ENCODE measurements at regions not wholly inside any gene's neighbourhood (a gene's known extent, or its start where the extent isn't known, plus 50 kb on each side); places are given as distances from the start of the nearest gene placed in this dataset.

DNA sequence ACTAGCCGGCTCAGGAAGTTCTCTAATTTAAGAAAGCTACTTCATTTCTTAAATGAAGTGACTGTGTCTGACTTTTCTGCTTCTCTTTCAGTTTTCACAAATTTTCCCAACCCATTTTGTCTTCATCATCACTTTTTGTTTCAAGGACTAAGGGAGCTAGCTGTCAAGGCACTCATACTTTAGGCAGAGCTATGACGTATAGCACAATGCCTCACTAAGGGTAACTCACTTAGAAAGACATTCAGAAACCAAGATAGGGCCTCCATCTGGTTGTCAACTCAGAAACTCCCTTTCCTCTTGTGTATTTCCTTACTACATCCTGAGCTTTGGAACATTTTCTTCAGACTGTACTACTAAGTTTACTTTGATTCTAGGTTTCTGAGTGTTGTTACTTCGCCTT is 397.9 kb downstream of the TOX3 start:
- H3K27ac ChIP-seq (ENCODE audit: insufficient read depth in 1 of 2, low read depth in 1 of 2, low read length in 2 of 2, poor library complexity in 1 of 2, severe bottlenecking in 2 of 2): no peak overlapping the region
- 69% methylated on average over 2 of the region's 3 CpGs for WGBS (ENCODE audit: insufficient coverage)
- H3K4me3 ChIP-seq (ENCODE audit: control insufficient read depth in 1 of 7, extremely low read depth in 1 of 7, insufficient read depth in 4 of 7, low read depth in 2 of 7, low read length in 6 of 7): no peak overlapping the region
- H3K36me3 ChIP-seq (ENCODE audit: control insufficient read depth in 4 of 4, insufficient read depth in 4 of 4, low read length in 3 of 4): no peaks in the 10 kb centered on the region
- ChIA-PET POLR2A (interaction anchor here (0.6 kb wide), 1 partner anchor 892 kb away, joined by 3 read pairs; no protein-coding TSS in a partner anchor), CTCF (no interaction called here)
- peaks cover 0 to 2% (median 0%) of the 10 kb centered on the region in 5 experiments for H3K9me3 ChIP-seq (ENCODE audit: control extremely low read depth in 1 of 5, control insufficient read depth in 4 of 5, insufficient read depth in 2 of 5, low read depth in 1 of 5, low read length in 4 of 5)
- no peak for DNase-seq
- H3K4me1 ChIP-seq (ENCODE audit: control extremely low read depth in 1 of 4, control insufficient read depth in 4 of 4, insufficient read depth in 4 of 4, low read length in 3 of 4): no peaks in the 10 kb centered on the region
- H3K27me3 ChIP-seq (replicated peaks in 2 of 5; ENCODE audit: control insufficient read depth in 4 of 5, insufficient read depth in 5 of 5, low read length in 4 of 5): no peaks in the 10 kb centered on the region

DNA sequence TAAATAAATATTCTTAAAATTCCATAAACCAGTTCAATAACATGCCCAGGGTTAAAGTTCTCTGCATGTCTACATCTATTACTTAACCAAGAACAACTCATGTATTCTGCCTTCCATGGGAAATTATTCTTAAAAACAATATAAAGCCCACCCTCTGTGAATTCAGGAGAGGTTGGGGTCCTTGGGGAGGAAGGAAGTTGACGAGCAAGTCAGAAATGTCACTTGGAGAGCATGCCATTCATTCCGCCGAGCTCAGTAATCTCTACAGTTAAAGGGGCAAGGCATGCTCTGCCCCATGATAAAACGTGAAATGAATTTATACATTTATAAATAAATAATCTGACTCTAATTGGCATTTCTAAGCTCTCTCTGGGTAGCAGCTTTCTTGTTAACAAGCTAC is 405.1 kb downstream of the TOX3 start:
- H3K27ac ChIP-seq (ENCODE audit: insufficient read depth in 1 of 2, low read depth in 1 of 2, low read length in 2 of 2, poor library complexity in 1 of 2, severe bottlenecking in 2 of 2): no peak overlapping the region
- H3K27me3 ChIP-seq (replicated peaks in 2 of 5; ENCODE audit: control insufficient read depth in 4 of 5, insufficient read depth in 5 of 5, low read length in 4 of 5): no peaks in the 10 kb centered on the region
- H3K4me3 ChIP-seq (ENCODE audit: control insufficient read depth in 1 of 7, extremely low read depth in 1 of 7, insufficient read depth in 4 of 7, low read depth in 2 of 7, low read length in 6 of 7): no peak overlapping the region
- peaks cover 0 to 2% (median 0%) of the 10 kb centered on the region in 5 experiments for H3K9me3 ChIP-seq (ENCODE audit: control extremely low read depth in 1 of 5, control insufficient read depth in 4 of 5, insufficient read depth in 2 of 5, low read depth in 1 of 5, low read length in 4 of 5)
- ChIA-PET CTCF (no interaction called here), POLR2A (no interaction called here)
- no peak for DNase-seq
- no peaks in the 10 kb centered on the region for H3K4me1 ChIP-seq (ENCODE audit: control extremely low read depth in 1 of 4, control insufficient read depth in 4 of 4, insufficient read depth in 4 of 4, low read length in 3 of 4)
- no CpG with 5 or more reads among the region's 4 CpGs for WGBS (ENCODE audit: insufficient coverage)
- H3K36me3 ChIP-seq (ENCODE audit: control insufficient read depth in 4 of 4, insufficient read depth in 4 of 4, low read length in 3 of 4): no peaks in the 10 kb centered on the region

DNA sequence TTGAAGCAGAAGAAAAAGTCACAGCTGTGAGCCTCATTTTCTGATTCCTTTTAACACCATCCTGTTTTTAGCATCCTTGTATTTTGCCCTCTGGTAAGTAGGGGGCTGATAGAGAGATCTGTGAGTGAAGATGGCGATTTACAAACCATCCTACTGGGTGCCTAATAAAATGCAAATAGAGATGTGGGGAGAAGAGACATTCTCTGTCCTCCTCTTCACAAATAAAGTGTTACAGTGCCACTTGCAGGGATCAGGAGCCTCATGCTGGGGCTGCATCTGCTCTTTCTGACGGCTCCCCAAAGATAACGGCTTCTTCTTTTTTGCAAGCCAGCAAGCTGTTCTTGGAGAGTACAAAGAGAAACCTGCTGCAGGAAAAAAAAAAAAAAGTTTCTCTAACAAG is 418.6 kb downstream of the TOX3 start:
- CTCF ChIA-PET: no interaction called here
- Histone ChIP-seq H3K4me1 (ENCODE audit: control extremely low read depth in 1 of 4, control insufficient read depth in 4 of 4, insufficient read depth in 4 of 4, low read length in 3 of 4) (no peaks in the 10 kb centered on the region), H3K9me3 (ENCODE audit: control extremely low read depth in 1 of 5, control insufficient read depth in 4 of 5, insufficient read depth in 2 of 5, low read depth in 1 of 5, low read length in 4 of 5) (no peaks in the 10 kb centered on the region), H3K27ac (ENCODE audit: insufficient read depth in 1 of 2, low read depth in 1 of 2, low read length in 2 of 2, poor library complexity in 1 of 2, severe bottlenecking in 2 of 2) (no peak overlapping the region), H3K27me3 (replicated peaks in 2 of 5; ENCODE audit: control insufficient read depth in 4 of 5, insufficient read depth in 5 of 5, low read length in 4 of 5) (no peaks in the 10 kb centered on the region), H3K36me3 (ENCODE audit: control insufficient read depth in 4 of 4, insufficient read depth in 4 of 4, low read length in 3 of 4) (no peaks in the 10 kb centered on the region), H3K4me3 (ENCODE audit: control insufficient read depth in 1 of 7, extremely low read depth in 1 of 7, insufficient read depth in 4 of 7, low read depth in 2 of 7, low read length in 6 of 7) (no peak overlapping the region)
- 40% methylated on average over 3 of the region's 3 CpGs for WGBS (ENCODE audit: insufficient coverage)
- no peak for DNase-seq
- POLR2A ChIA-PET: no interaction called here

DNA sequence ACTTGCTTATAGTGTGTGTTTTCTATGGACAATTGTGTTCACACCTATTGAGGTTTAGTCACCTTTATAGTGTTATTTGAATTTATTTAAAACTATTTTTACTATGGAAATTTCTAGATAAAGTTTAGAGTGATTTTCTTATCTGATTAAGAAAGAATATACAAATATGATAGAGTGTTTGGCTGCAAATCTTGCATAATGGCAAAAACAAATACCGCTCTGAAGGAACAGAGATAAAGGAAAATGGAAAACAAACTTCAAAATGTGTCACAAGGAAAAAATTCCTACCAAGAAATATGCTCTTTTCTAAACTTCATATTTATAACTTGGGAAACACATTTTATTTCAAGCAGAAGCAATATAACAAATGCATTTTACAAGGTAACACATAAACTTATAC is 423.1 kb downstream of the TOX3 start:
- no CpG with 5 or more reads among the region's 1 CpG for WGBS (ENCODE audit: insufficient coverage)
- DNase-seq: no peak
- H3K36me3 ChIP-seq (ENCODE audit: control insufficient read depth in 4 of 4, insufficient read depth in 4 of 4, low read length in 3 of 4): no peaks in the 10 kb centered on the region
- ChIA-PET CTCF (no interaction called here), POLR2A (no interaction called here)
- H3K9me3 ChIP-seq (ENCODE audit: control extremely low read depth in 1 of 5, control insufficient read depth in 4 of 5, insufficient read depth in 2 of 5, low read depth in 1 of 5, low read length in 4 of 5): peaks cover 0 to 3% (median 0%) of the 10 kb centered on the region in 5 experiments
- H3K4me3 ChIP-seq (ENCODE audit: control insufficient read depth in 1 of 7, extremely low read depth in 1 of 7, insufficient read depth in 4 of 7, low read depth in 2 of 7, low read length in 6 of 7): no peak overlapping the region
- H3K4me1 ChIP-seq (ENCODE audit: control extremely low read depth in 1 of 4, control insufficient read depth in 4 of 4, insufficient read depth in 4 of 4, low read length in 3 of 4): no peaks in the 10 kb centered on the region
- no peaks in the 10 kb centered on the region for H3K27me3 ChIP-seq (replicated peaks in 2 of 5; ENCODE audit: control insufficient read depth in 4 of 5, insufficient read depth in 5 of 5, low read length in 4 of 5)
- H3K27ac ChIP-seq (ENCODE audit: insufficient read depth in 1 of 2, low read depth in 1 of 2, low read length in 2 of 2, poor library complexity in 1 of 2, severe bottlenecking in 2 of 2): no peak overlapping the region

DNA sequence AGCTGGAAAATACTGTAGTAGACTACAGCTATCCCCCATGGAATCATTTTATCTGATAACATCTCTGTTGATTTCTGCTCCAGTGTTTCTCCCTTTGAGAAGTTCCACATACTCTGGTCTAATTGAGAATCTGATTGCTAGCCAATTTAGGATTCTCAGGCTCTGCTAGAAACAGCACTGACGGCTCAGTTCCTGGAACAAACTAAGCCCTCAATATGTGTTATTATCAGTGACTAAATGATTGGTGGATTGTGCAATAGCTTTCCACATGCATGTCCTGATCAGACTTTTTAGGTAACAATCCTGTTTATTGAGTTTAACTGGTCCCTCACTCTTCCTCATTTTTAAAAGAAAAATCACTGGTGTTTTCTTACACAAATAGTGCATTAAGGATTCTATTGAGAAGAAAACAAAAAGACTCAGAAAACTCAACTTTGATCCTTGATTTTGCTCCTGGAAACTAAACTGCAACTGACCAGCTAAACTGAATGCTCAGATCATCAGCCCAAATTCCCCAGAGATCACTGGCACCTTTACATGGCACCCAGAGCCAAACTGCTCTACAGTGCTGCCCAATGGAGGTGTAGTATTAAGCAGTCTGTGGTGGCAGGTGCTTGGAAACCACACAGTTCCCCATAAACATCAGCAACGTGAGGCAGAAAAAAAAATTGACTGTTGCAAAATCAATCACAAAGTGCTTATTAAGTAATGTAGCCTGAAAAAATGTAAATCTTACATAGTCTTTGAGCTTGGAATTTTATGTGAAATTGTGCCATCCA is 423.7 kb downstream of the TOX3 start:
- Histone ChIP-seq H3K27me3 (replicated peaks in 2 of 5; ENCODE audit: control insufficient read depth in 4 of 5, insufficient read depth in 5 of 5, low read length in 4 of 5) (no peaks in the 10 kb centered on the region), H3K9me3 (ENCODE audit: control extremely low read depth in 1 of 5, control insufficient read depth in 4 of 5, insufficient read depth in 2 of 5, low read depth in 1 of 5, low read length in 4 of 5) (peaks cover 0 to 7% (median 0%) of the 10 kb centered on the region in 5 experiments), H3K27ac (ENCODE audit: insufficient read depth in 1 of 2, low read depth in 1 of 2, low read length in 2 of 2, poor library complexity in 1 of 2, severe bottlenecking in 2 of 2) (no peak overlapping the region), H3K4me3 (ENCODE audit: control insufficient read depth in 1 of 7, extremely low read depth in 1 of 7, insufficient read depth in 4 of 7, low read depth in 2 of 7, low read length in 6 of 7) (no peak overlapping the region), H3K4me1 (ENCODE audit: control extremely low read depth in 1 of 4, control insufficient read depth in 4 of 4, insufficient read depth in 4 of 4, low read length in 3 of 4) (no peaks in the 10 kb centered on the region), H3K36me3 (ENCODE audit: control insufficient read depth in 4 of 4, insufficient read depth in 4 of 4, low read length in 3 of 4) (no peaks in the 10 kb centered on the region)
- ChIA-PET POLR2A (no interaction called here), CTCF (no interaction called here)
- 86% methylated on average over 1 of the region's 2 CpGs for WGBS (ENCODE audit: insufficient coverage)
- no peak for DNase-seq

DNA sequence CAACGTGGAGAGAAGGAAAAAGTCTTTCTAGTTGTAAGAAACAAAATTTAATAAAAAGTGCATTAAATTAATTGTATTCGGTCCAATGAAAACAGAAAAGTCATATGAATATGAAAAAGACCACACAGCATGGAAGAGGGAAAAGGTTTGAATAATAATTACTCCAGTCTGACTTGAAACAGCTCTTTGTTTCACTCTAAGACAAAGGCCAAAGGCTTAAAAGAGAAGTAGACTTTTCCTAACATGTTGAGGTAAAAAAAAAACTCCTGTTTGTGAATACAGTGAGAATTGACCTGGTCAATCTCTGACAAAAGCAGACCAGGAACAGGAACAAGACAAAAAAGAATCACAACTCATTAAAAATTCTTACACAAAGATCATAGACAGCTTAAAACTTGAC is 429.8 kb downstream of the TOX3 start:
- Histone ChIP-seq H3K4me3 (ENCODE audit: control insufficient read depth in 1 of 7, extremely low read depth in 1 of 7, insufficient read depth in 4 of 7, low read depth in 2 of 7, low read length in 6 of 7) (no peak overlapping the region), H3K27ac (ENCODE audit: insufficient read depth in 1 of 2, low read depth in 1 of 2, low read length in 2 of 2, poor library complexity in 1 of 2, severe bottlenecking in 2 of 2) (no peak overlapping the region), H3K9me3 (ENCODE audit: control extremely low read depth in 1 of 5, control insufficient read depth in 4 of 5, insufficient read depth in 2 of 5, low read depth in 1 of 5, low read length in 4 of 5) (peaks cover 0 to 7% (median 2%) of the 10 kb centered on the region in 5 experiments), H3K36me3 (ENCODE audit: control insufficient read depth in 4 of 4, insufficient read depth in 4 of 4, low read length in 3 of 4) (no peaks in the 10 kb centered on the region), H3K4me1 (ENCODE audit: control extremely low read depth in 1 of 4, control insufficient read depth in 4 of 4, insufficient read depth in 4 of 4, low read length in 3 of 4) (no peaks in the 10 kb centered on the region), H3K27me3 (replicated peaks in 2 of 5; ENCODE audit: control insufficient read depth in 4 of 5, insufficient read depth in 5 of 5, low read length in 4 of 5) (no peaks in the 10 kb centered on the region)
- ChIA-PET POLR2A (no interaction called here), CTCF (no interaction called here)
- DNase-seq: no peak
- no CpG with 5 or more reads among the region's 2 CpGs for WGBS (ENCODE audit: insufficient coverage)

DNA sequence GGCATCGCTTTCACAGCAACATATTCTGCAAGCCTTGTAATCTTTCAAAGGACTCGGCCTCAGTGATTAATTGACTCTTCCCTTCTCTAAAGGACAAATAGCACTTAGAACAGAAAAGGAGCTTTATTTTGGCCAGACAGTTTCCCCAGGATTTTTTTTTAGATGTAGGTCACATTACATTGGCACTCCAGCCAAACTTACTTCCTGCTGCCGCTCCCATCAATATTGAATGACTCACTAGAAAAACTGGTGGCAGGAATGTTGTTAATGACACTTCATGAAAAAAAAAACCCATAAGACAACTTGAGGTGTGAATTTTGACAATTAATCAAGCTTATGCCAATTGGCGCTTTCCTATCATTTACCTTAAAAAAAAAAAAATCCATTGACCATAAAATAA is 432.6 kb downstream of the TOX3 start:
- 85% methylated on average over 2 of the region's 4 CpGs for WGBS (ENCODE audit: insufficient coverage)
- no peak overlapping the region for H3K27ac ChIP-seq (ENCODE audit: insufficient read depth in 1 of 2, low read depth in 1 of 2, low read length in 2 of 2, poor library complexity in 1 of 2, severe bottlenecking in 2 of 2)
- no peaks in the 10 kb centered on the region for H3K27me3 ChIP-seq (replicated peaks in 2 of 5; ENCODE audit: control insufficient read depth in 4 of 5, insufficient read depth in 5 of 5, low read length in 4 of 5)
- DNase-seq: no peak
- no peaks in the 10 kb centered on the region for H3K4me1 ChIP-seq (ENCODE audit: control extremely low read depth in 1 of 4, control insufficient read depth in 4 of 4, insufficient read depth in 4 of 4, low read length in 3 of 4)
- no peak overlapping the region for H3K4me3 ChIP-seq (ENCODE audit: control insufficient read depth in 1 of 7, extremely low read depth in 1 of 7, insufficient read depth in 4 of 7, low read depth in 2 of 7, low read length in 6 of 7)
- peaks cover 0 to 7% (median 2%) of the 10 kb centered on the region in 5 experiments for H3K9me3 ChIP-seq (ENCODE audit: control extremely low read depth in 1 of 5, control insufficient read depth in 4 of 5, insufficient read depth in 2 of 5, low read depth in 1 of 5, low read length in 4 of 5)
- ChIA-PET POLR2A (no interaction called here), CTCF (no interaction called here)
- H3K36me3 ChIP-seq (ENCODE audit: control insufficient read depth in 4 of 4, insufficient read depth in 4 of 4, low read length in 3 of 4): no peaks in the 10 kb centered on the region

All from common myeloid progenitor, CD34-positive (primary cell).